ENCODE measurements at regions not wholly inside any gene's neighbourhood (a gene's known extent, or its start where the extent isn't known, plus 50 kb on each side); places are given as distances from the start of the nearest gene placed in this dataset.

DNA sequence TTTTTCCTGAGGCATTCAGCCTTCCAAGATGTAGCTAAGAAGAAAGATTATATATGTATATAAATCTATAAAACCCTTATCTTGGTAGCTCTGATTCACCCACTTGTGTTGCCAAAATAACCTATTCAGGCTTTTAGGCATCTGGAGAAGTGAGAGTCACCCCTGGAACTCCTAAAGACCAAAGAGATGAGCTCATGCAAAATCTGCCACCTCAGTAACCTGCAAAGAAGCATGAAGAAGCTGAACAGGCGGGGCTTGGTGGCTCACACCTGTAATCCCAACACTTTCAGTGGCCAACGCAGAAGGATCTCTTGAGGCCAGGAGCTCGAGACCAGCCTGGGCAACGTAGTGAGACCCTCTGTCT is 393.7 kb downstream of the FOXO1 start:
- H3K4me1 Mint-ChIP-seq = peaks cover 43% of the 10 kb centered on the region
- ATAC-seq (ENCODE audit: low read depth) (no peak), DNase-seq (no peak)
- no peak overlapping the region for H3K4me3 Mint-ChIP-seq
- CTCF ChIA-PET = interaction anchor here (0.7 to 2.4 kb wide), 3 partner anchors 11 to 204 kb away, joined by 3 to 9 read pairs (median 4); no protein-coding TSS in a partner anchor
- intact Hi-C loops (cut with micrococcal nuclease) = no loop called here
- no peaks in the 10 kb centered on the region for H3K27me3 Mint-ChIP-seq
- POLR2A ChIA-PET = interaction anchor here (1.2 kb wide), 1 partner anchor 66 kb away, joined by 4 read pairs; no protein-coding TSS in a partner anchor
- no peak overlapping the region for H3K27ac Mint-ChIP-seq
- no peaks in the 10 kb centered on the region for H3K9me3 Mint-ChIP-seq
- TF ChIP-seq, protein P1, sequence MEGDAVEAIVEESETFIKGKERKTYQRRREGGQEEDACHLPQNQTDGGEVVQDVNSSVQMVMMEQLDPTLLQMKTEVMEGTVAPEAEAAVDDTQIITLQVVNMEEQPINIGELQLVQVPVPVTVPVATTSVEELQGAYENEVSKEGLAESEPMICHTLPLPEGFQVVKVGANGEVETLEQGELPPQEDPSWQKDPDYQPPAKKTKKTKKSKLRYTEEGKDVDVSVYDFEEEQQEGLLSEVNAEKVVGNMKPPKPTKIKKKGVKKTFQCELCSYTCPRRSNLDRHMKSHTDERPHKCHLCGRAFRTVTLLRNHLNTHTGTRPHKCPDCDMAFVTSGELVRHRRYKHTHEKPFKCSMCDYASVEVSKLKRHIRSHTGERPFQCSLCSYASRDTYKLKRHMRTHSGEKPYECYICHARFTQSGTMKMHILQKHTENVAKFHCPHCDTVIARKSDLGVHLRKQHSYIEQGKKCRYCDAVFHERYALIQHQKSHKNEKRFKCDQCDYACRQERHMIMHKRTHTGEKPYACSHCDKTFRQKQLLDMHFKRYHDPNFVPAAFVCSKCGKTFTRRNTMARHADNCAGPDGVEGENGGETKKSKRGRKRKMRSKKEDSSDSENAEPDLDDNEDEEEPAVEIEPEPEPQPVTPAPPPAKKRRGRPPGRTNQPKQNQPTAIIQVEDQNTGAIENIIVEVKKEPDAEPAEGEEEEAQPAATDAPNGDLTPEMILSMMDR (IDR thresholded peaks at IDR 0.05) = no peak
- H3K36me3 Mint-ChIP-seq (ENCODE audit: low read depth) = no peaks in the 10 kb centered on the region

GRCh38 chr13:40273253-40274025 is 393.0 kb downstream of the FOXO1 start:
- Mint-ChIP-seq H3K4me1 (peaks cover 43% of the 10 kb centered on the region), H3K4me3 (no peak overlapping the region), H3K27me3 (no peaks in the 10 kb centered on the region), H3K36me3 (ENCODE audit: low read depth) (no peaks in the 10 kb centered on the region), H3K9me3 (no peaks in the 10 kb centered on the region), H3K27ac (no peak overlapping the region)
- ChIA-PET CTCF (interaction anchor here (0.7 to 2.4 kb wide), 3 partner anchors 10 to 204 kb away, joined by 3 to 9 read pairs (median 4); no protein-coding TSS in a partner anchor), POLR2A (interaction anchor here (1.2 kb wide), 1 partner anchor 67 kb away, joined by 4 read pairs; no protein-coding TSS in a partner anchor)
- DNase-seq (no peak), ATAC-seq (ENCODE audit: low read depth) (no peak)
- intact Hi-C loops (cut with micrococcal nuclease) = no loop called here
- TF ChIP-seq, protein P1 (IDR thresholded peaks at IDR 0.05) = no peak

DNA sequence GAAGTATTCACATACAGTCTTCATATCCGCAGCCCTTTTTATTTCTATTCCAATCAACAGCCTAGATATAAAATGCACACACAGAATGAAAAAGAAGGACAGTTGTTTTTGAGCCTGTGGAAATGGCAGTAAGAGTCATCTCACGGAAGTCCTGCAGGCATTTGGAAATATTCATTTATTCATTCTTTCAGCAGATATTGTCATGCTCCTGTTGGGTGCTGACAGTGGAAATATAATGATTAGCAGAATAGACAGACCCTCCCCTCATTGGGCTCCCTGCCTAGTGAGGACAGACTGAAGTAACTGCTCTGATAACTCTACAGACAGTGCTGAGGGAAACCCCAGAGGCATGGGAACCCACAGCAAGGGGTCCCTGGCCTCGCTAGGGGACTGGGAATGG is 392.3 kb downstream of the FOXO1 start:
- no peaks in the 10 kb centered on the region for H3K36me3 Mint-ChIP-seq (ENCODE audit: low read depth)
- peaks cover 43% of the 10 kb centered on the region for H3K4me1 Mint-ChIP-seq
- no peaks in the 10 kb centered on the region for H3K27me3 Mint-ChIP-seq
- no peak for DNase-seq
- intact Hi-C loops (cut with micrococcal nuclease) = no loop called here
- H3K9me3 Mint-ChIP-seq = no peaks in the 10 kb centered on the region
- no peak overlapping the region for H3K4me3 Mint-ChIP-seq
- POLR2A ChIA-PET = interaction anchor here (0.6 kb wide), 1 partner anchor 267 kb away, joined by 3 read pairs; no protein-coding TSS in a partner anchor
- TF ChIP-seq, protein P1 (IDR thresholded peaks at IDR 0.05) = no peak
- CTCF ChIA-PET = interaction anchor here (1.8 kb wide), 1 partner anchor 9 kb away, joined by 4 read pairs; no protein-coding TSS in a partner anchor
- H3K27ac Mint-ChIP-seq = peak overlapping the region; percentile 6
- ATAC-seq (ENCODE audit: low read depth) = no peak

DNA sequence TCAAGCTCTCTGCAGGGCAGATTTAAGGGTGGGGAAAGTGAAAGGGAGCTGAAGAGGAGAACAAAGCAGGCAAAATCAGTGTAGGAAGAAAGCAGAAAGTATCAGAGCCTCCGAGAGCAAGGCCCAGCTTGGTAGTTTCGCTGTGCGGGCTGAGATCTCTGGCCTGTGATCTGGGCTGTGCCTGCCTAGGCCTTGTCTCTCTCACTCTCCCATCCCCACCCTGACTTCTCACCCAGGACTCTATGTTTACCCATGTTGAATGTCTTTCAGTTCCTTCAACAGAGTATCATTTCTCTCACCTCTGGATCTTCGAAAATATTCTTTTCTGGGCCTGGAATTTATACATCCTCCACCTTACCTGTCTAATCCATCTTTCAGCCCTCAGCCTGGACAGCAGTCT is 391.3 kb downstream of the FOXO1 start:
- Mint-ChIP-seq H3K27ac (peak overlapping the region; percentile 51), H3K4me3 (no peak overlapping the region), H3K27me3 (no peaks in the 10 kb centered on the region), H3K36me3 (ENCODE audit: low read depth) (no peaks in the 10 kb centered on the region), H3K9me3 (no peaks in the 10 kb centered on the region), H3K4me1 (peaks cover 43% of the 10 kb centered on the region)
- CTCF ChIA-PET = no interaction called here
- no peak for ATAC-seq (ENCODE audit: low read depth)
- TF ChIP-seq, protein P1 (IDR thresholded peaks at IDR 0.05) = no peak
- no peak for DNase-seq
- POLR2A ChIA-PET = no interaction called here
- intact Hi-C loops (cut with micrococcal nuclease) = no loop called here

DNA sequence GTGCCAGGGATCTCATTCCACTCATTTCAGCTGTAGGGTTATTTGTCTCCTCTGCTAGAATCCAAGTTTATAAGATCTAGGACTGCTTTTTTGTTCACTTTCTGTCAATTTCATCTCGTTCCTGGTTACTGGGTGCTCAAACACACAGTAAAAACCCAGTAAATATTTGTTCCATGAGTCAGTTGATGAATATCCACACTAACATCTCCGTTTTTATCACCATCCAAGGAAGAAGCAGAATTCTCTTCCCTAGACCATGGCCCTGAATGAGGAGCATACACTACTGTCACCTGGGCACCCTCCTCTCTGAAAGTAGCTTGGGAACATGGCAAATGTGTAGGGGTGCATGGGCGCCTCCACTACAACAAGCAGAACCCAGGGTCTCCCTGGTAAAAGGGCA is 390.8 kb downstream of the FOXO1 start:
- Mint-ChIP-seq H3K36me3 (ENCODE audit: low read depth) (no peaks in the 10 kb centered on the region), H3K9me3 (no peaks in the 10 kb centered on the region), H3K27me3 (no peaks in the 10 kb centered on the region), H3K4me1 (peaks cover 39% of the 10 kb centered on the region), H3K4me3 (no peak overlapping the region), H3K27ac (peak overlapping the region; percentile 51)
- TF ChIP-seq, protein P1 (IDR thresholded peaks at IDR 0.05) = no peak
- ATAC-seq (ENCODE audit: low read depth) (no peak), DNase-seq (no peak)
- intact Hi-C loops (cut with micrococcal nuclease) = no loop called here
- POLR2A ChIA-PET = interaction anchor here (0.5 kb wide), 1 partner anchor 398 kb away, joined by 4 read pairs; no protein-coding TSS in a partner anchor
- CTCF ChIA-PET = no interaction called here
